DND-41 (cell line): ENCODE measurements at regions not wholly inside any gene's neighbourhood (a gene's known extent, or its start where the extent isn't known, plus 50 kb on each side); places are given as distances from the start of the nearest gene placed in this dataset.

Experiments
- ATAC-seq: fragments of 200-7000 bp; cut with Tn5 transposase; 3 replicates; pipeline ENCODE4 v1.9.1; 2021; ENCODE audit warnings: low read depth; ENCODE audit not compliant: insufficient read depth
- DNase-seq: peaks from one replicate; pipeline ENCODE4 v3.0.0-alpha.2; 2020
- H2AFZ ChIP-seq: 2 replicates; pipeline ENCODE4 v1.6.0; 2012; ENCODE audit warnings: low read depth, low read length
- H3K27ac ChIP-seq: 2 replicates; pipeline ENCODE4 v1.5.1; 2012; ENCODE audit warnings: low read length, inconsistent platforms
- H3K27me3 ChIP-seq: fragments of 200-600 bp; sonication (generic); 2 replicates; pipeline ENCODE4 v1.6.0; 2012; ENCODE audit warnings: low read length, mild to moderate bottlenecking, inconsistent platforms; ENCODE audit not compliant: insufficient read depth, poor library complexity
- H3K36me3 ChIP-seq: 2 replicates; pipeline ENCODE4 v1.5.1; 2012; ENCODE audit warnings: low read length, inconsistent platforms; ENCODE audit not compliant: insufficient read depth
- H3K4me1 ChIP-seq: 2 replicates; pipeline ENCODE4 v1.5.1; 2012; ENCODE audit warnings: mild to moderate bottlenecking, low read length; ENCODE audit not compliant: insufficient read depth
- H3K4me2 ChIP-seq: 2 replicates; pipeline ENCODE4 v1.6.0; 2012; ENCODE audit warnings: mild to moderate bottlenecking, moderate library complexity, low read length, inconsistent platforms; ENCODE audit not compliant: insufficient read depth
- H3K4me3 ChIP-seq, 2 experiments: fragments of 200-600 bp in 1 of 2; shearing (Covaris generic) in 1 of 2; 2 replicates each; pipeline ENCODE4 v1.5.1; 2012 to 2016; ENCODE audit warnings: inconsistent platforms in 2 of 2, low read length in 2 of 2, mild to moderate bottlenecking in 2 of 2, low read depth in 1 of 2, moderate library complexity in 1 of 2
- H3K79me2 ChIP-seq: 2 replicates; pipeline ENCODE4 v1.6.0; 2012; ENCODE audit warnings: low read length, inconsistent platforms; ENCODE audit not compliant: insufficient read depth
- H3K9ac ChIP-seq: 2 replicates; pipeline ENCODE4 v1.6.0; 2012; ENCODE audit warnings: low read depth, mild to moderate bottlenecking, inconsistent platforms, low read length, moderate library complexity
- H3K9me3 ChIP-seq: 2 replicates; pipeline ENCODE4 v1.5.1; 2012; ENCODE audit warnings: low read length, moderate library complexity, mild to moderate bottlenecking, inconsistent platforms; ENCODE audit not compliant: insufficient read depth, severe bottlenecking
- H4K20me1 ChIP-seq: 2 replicates; pipeline ENCODE4 v1.6.0; 2012; ENCODE audit warnings: low read length; ENCODE audit not compliant: insufficient read depth
- CTCF ChIP-seq: IDR thresholded peaks from 2 replicates; pipeline ENCODE4 v1.5.1; 2012; ENCODE audit warnings: borderline replicate concordance, low read length, moderate library complexity, mild to moderate bottlenecking; ENCODE audit not compliant: poor library complexity, severe bottlenecking; ENCODE audit errors: extremely low read depth
- EZH2 ChIP-seq: IDR thresholded peaks from 3 replicates; pipeline ENCODE4 v1.6.1; 2012; ENCODE audit warnings: borderline replicate concordance, low read depth, mild to moderate bottlenecking, moderate library complexity, low read length, inconsistent platforms; ENCODE audit not compliant: severe bottlenecking

- Histone ChIP-seq H3K4me2 (no peak overlapping the region), H3K27me3 (no peaks in the 10 kb centered on the region), H3K4me1 (no peaks in the 10 kb centered on the region), H3K9ac (no peak overlapping the region), H2AFZ (no peak overlapping the region), H3K36me3 (no peaks in the 10 kb centered on the region), H3K9me3 (no peaks in the 10 kb centered on the region), H3K27ac (no peak overlapping the region), H4K20me1 (no peaks in the 10 kb centered on the region), H3K79me2 (no peaks in the 10 kb centered on the region), H3K4me3 (no peak overlapping the region)
- no peak for TF ChIP-seq CTCF
- TF ChIP-seq EZH2: no peak
- ATAC-seq: no peak
- no peak for DNase-seq
Observed at GRCh38 chr6:133156689-133157088, 84.5 kb upstream of the EYA4 start.

- Histone ChIP-seq H4K20me1 (no peaks in the 10 kb centered on the region), H3K9ac (no peak overlapping the region), H3K27me3 (no peaks in the 10 kb centered on the region), H3K4me1 (no peaks in the 10 kb centered on the region), H3K79me2 (no peaks in the 10 kb centered on the region), H3K9me3 (no peaks in the 10 kb centered on the region), H3K36me3 (no peaks in the 10 kb centered on the region), H2AFZ (no peak overlapping the region), H3K4me3 (no peak overlapping the region), H3K4me2 (no peak overlapping the region), H3K27ac (no peak overlapping the region)
- DNase-seq (no peak), ATAC-seq (no peak)
- TF ChIP-seq CTCF (no peak), EZH2 (no peak)
Observed at GRCh38 chr6:133157995-133158394, 83.2 kb upstream of the EYA4 start.

GRCh38 chr6:133159255-133159795 is 81.8 kb upstream of the EYA4 start:
- TF ChIP-seq EZH2: no peak
- no peak for TF ChIP-seq CTCF
- Histone ChIP-seq H3K4me3 (no peak overlapping the region), H2AFZ (no peak overlapping the region), H3K27me3 (no peaks in the 10 kb centered on the region), H3K4me2 (no peak overlapping the region), H3K79me2 (no peaks in the 10 kb centered on the region), H3K4me1 (no peaks in the 10 kb centered on the region), H3K9me3 (no peaks in the 10 kb centered on the region), H3K9ac (no peak overlapping the region), H4K20me1 (no peaks in the 10 kb centered on the region), H3K27ac (no peak overlapping the region), H3K36me3 (no peaks in the 10 kb centered on the region)
- no peak for ATAC-seq
- no peak for DNase-seq

- TF ChIP-seq EZH2 (no peak), CTCF (no peak)
- no peaks in the 10 kb centered on the region for H3K79me2 ChIP-seq
- ATAC-seq (no peak), DNase-seq (no peak)
- H3K27ac ChIP-seq: no peak overlapping the region
- H3K4me2 ChIP-seq: no peak overlapping the region
- no peaks in the 10 kb centered on the region for H3K27me3 ChIP-seq
- no peaks in the 10 kb centered on the region for H3K4me1 ChIP-seq
- no peaks in the 10 kb centered on the region for H4K20me1 ChIP-seq
- no peak overlapping the region for H2AFZ ChIP-seq
- H3K9ac ChIP-seq: no peak overlapping the region
- no peaks in the 10 kb centered on the region for H3K9me3 ChIP-seq
- no peaks in the 10 kb centered on the region for H3K36me3 ChIP-seq
- no peak overlapping the region for H3K4me3 ChIP-seq
Observed at GRCh38 chr6:133160536-133160935, 80.6 kb upstream of the EYA4 start.
